NCI-H510A treated with DMSO at 0.1 percent for 48 hours (cell line): ENCODE measurements at regions not wholly inside any gene's neighbourhood (a gene's known extent, or its start where the extent isn't known, plus 50 kb on each side); places are given as distances from the start of the nearest gene placed in this dataset.

Experiments used
- DNase-seq: peaks from one replicate; lab custom pipeline; 2025; lab: John Stamatoyannopoulos, UW

DNA sequence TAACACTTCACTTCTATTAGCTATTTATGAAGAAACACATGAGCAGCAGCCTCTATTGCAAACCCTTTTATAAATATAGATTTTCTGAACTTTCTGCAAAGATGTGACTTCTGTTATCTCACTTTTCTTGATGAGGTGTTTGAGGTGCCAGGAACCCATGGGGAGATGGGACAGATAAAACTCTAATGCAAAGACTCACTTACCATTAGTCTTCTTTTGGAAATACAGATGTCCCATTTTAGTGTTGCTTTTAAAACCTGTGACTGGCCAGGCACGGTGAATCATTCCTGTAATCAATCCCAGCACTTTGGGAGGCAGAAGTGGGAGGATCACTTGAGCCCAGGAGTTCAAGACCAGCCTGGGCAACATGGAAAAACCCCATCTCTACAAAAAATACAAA, 171.3 kb upstream of the GAS1 start:
- no peak for DNase-seq

DNA sequence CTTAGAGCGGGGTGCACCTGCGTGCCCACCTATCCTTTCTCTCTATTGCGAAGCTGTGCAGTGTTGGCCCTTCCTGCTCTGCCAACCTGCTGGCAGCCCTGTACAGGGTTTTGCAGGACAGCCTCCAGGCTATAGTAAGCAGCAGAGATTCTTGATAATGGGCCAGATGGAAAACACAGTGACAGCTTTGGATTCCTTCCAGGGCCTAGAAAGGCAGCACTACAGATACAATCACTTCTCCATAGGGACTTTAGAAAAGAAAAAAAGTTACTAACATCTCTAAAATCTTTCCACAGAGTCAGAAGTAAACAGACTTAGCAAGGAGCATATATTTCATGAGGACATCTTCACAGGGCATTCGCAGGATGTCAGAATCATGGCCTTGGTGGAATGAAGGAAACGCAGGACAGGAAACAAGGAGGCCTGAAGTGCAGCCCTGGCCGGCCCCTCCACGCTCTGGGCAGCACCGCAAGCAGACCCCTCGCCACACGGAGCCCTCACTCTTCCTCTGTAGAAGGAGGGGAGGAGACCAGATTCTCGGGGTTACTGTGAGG, 172.1 kb upstream of the GAS1 start:
- no peak for DNase-seq

DNA sequence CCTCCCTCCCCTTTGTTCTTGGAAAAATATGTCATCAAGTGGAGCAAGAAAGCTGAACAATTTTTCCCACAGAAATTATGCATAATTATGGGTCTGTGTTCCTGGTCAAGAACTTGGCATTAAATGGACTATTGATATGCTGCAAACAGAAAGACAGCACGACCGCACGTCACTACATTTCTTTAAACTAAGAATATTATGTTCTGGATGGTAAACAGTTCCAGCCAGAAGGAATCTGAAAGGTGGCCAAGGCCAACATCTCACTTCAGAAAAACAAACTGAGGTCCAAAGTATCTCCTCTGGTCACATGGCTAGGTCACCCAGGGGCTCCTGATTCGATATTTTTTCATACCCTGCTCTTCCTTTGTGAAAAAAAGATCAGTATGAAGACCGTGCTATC, 173.3 kb upstream of the GAS1 start:
- DNase-seq, result no peak

- DNase-seq, result no peak
Observed at GRCh38 chr9:87122947-87123685, 175.8 kb upstream of the GAS1 start.

GRCh38 chr9:87123830-87124229, 176.5 kb upstream of the GAS1 start:
- no peak for DNase-seq

- no peak for DNase-seq
Observed at GRCh38 chr9:87125819-87126218, 178.5 kb upstream of the GAS1 start.

GRCh38 chr9:87127543-87127942, 180.2 kb upstream of the GAS1 start:
- DNase-seq, result no peak

DNA sequence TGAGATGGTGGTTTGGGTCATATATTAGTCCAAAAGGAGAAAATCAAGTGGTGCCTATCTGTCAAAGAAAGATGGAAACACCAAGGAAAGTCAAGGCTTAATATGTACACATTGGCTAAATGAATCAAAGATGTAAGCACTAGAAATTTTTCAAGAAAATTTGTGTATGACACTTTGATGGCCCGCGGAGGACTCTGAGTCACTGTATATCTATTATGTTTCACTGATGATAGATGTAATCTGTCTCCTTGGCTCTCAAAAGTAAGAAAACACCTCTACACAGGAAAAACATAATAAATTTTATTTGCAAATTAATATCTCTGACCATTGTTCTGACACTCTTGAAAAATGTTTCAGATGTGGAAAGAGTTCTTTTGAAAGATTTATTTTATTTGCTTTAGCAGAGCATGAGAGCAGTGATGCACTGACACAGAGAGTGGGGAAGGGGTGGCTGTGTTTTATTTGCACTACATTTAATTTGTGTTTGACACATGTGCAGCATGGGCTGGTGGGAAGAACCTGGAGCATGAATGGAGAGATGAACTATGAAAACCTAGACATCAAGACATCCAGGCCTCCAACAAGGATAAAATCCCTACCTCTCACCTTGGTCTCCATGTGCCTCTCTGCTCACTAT, 180.8 kb upstream of the GAS1 start:
- DNase-seq, result no peak

- no peak for DNase-seq
Observed at GRCh38 chr9:87128844-87129493, 181.7 kb upstream of the GAS1 start.

DNA sequence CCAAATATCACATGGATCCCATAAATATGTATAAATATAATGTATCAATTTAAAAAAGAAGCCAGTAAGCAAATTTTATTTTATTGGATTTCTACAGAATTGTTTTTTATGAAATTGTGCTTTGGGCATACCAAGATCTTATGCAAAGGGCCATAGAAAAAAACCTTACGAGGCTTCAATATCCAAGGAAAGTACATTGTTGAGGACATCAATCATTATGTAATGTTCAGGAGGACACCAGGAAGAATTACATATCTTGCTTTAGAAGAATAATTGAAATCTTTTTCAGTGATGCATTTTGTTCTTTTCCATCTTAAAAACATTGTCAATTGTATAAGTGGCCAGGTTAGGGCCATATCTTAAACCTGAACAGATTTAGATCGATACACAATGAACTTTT, 187.8 kb upstream of the GAS1 start:
- no peak for DNase-seq

DNA sequence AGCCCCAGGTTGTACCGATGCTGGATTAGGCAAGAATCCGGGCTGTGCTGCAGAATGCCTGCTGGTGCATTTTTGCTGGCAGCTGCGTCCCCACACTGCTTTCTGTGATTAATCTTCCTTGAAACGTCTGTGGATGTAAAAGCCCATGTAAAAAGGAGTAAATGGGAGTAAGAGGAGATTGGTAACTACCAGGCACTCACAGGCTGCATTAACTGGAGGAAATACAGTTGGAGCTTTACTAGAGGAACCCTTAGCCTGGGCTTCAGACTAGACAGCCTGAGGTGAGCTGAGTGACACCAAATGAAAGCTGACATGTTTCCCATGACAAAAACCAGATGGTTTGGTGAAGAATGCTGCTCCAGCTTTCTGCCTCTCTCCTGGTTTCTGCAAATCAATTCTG, 190.4 kb upstream of the GAS1 start:
- no peak for DNase-seq

DNA sequence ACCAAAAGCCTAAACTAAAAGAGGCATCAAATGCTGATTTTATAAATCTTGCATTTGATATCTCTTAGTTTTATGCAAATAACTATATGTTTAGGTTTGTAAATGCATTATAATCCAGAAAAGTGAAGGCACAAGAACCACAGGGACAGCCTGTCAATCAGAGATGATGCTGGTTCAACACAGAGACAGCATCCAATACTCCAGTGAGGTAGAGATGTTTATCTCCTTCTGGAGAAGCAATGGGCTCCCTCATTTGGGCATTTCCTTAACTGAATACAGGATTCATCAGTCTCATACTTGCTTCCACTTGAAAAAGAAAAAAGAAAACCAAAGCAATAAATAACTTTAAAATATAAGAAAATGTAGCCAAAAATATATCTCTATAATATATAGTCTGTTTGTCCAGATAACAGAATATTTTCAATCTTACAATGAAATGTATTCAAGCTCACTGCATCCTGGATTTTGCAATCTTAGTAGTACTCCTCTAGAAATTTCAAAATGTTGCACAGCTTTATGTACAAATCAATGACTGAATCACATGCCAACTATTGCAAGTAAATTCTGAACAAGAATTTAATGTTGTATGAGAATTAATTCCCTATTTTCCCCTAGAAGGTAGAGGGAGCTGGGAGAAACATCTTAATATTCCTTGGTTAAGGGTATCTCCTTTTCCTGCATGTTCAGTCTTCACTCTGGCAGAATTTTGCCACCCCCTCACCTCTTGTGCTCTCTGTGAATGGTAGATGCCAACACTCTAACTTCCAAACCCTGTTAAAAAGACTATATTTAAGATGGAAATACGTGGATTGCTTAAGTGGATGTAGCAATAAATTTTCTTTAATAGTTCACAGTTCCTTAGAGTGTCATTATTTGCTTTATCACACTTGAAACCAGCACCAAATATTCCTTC, 191.1 kb upstream of the GAS1 start:
- DNase-seq, result no peak

DNA sequence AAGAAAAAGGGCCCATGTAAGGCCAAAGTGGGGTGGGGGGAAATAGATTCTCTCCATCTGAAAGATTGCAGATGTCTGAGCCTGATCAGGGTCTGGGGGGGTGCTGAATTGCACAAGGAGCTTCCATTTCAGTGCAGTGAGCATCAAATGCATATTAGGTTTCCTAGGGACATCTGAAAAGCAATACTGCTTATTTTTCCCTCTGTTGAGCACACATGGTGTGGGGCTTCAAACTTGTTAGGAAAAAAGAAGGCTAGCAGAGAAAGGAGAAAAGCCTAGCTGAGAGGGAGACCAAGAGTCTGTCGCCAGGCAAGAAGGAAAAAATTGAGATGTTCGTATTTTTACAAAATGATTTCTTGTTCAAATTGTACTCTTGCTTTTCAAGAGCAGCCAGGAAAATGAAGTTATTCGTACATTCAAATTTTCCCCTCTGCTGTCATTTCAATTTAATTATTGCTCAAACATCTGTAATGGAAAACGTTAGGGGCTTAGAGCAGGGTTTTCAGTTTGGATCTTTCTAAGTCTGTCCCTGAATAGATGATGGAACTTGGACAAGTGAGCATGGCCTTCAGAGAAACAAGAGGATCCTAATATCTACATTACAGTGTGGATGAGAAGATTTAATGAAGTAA, 191.9 kb upstream of the GAS1 start:
- DNase-seq, result no peak

GRCh38 chr9:87140142-87140541, 192.8 kb upstream of the GAS1 start:
- DNase-seq, result no peak

DNA sequence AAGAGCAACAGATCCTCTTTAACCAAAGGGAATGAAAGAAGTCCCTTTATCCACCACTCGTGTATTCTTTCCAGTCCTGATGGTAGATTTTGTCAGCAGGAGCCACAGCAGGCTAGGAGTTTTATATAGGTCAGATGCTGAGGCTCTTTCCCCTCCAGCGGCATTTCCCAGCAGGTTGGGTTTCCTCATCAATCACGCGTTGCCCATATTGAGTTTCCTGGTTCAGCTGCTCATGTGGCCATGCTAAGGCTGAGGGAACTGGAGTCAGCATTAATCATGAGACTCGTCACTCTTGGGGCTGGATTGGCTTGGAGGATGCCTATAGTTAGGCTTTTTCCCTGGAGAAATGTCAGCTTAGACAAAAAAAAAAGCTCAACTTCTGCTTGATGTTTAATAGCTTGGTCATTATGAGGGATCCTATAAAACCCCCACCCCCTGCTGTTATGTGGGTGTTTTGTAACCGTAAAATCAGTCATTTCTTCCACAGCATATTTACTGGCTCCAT, 193.4 kb upstream of the GAS1 start:
- DNase-seq, result no peak

GRCh38 chr9:87141124-87141523, 193.8 kb upstream of the GAS1 start:
- DNase-seq, result no peak

DNA sequence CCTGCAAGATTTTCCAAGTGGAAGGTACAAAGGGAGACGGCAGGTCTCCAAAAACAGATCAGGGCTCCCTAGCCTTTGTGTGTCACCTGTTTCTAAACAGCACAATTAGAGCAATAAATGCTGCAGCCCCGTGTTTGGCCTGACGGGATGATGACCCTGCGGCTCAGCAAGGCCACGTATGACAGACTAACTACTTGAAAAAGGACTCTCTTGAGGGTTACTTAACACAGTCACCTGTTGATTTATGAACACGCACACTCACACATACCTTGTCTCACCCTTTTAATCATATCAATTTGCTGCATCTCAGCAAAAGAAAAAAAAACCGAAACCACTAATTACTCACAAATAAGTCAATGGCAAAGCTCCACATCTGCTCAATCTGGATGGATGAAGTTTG, 199.6 kb upstream of the GAS1 start:
- DNase-seq, result no peak

- DNase-seq, result no peak
Observed at GRCh38 chr9:87147839-87148238, 200.5 kb upstream of the GAS1 start.

DNA sequence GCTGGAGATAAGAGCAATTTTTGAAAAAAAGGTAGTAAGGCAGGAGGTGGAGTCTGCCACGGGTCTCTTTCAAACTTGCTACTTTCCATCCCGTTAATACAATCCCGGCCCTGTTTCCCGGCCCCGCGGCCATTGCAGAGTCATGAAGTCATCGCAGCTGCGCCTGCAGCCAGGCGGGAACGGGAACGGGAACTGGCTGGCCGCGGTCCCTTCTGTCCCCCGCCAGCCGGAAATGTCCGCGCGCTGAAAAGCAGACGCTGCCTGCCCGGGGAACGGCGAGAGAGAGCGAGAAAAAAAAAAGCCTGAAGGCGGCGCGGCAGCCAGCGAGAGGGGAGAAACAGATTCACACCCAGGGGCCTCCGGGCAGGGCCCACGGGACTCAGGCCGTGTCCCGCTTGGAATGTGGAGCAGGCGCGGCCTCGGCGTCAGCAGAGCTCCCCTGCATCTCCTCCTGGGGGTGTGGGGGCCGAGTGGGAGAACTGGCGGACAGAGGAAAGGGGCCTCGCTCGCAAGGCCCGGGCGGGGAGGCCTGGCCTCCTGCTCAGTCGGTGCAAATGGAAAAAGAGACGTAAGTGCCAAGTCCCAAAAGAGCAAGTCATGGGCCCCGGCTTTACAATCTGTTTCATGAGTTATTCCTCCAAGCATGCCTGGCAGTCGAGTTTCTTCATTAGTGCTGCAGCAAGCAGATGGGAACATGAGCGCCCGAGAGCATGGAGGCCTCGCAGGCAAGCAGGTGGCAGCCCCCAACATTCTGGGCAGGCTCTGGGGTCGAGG, 201.2 kb upstream of the GAS1 start:
- DNase-seq, result peak; percentile 2

GRCh38 chr9:87149799-87150198, 202.5 kb upstream of the GAS1 start:
- DNase-seq, result no peak

- no peak for DNase-seq
Observed at GRCh38 chr9:87152256-87152655, 204.9 kb upstream of the GAS1 start.
